Stimulated activated CD8-positive, alpha-beta memory T cell treated with anti-CD3 and anti-CD28 coated beads, Interleukin-7, amount 100 ng/mL, for 4 hours (primary cell): ENCODE measurements at regions not wholly inside any gene's neighbourhood (a gene's known extent, or its start where the extent isn't known, plus 50 kb on each side); places are given as distances from the start of the nearest gene placed in this dataset.
A peak's percentile ranks its signal among the peaks of the same experiment; 100 is the strongest.
"Not testable (repeated sequence)": the region's sequence is repeated elsewhere in the genome, so short reads cannot be mapped to it uniquely, and the experiment has no call there.

Source experiments
- DNase-seq, 2 donors: peaks; one replicate each; pipeline ENCODE4 v3.0.0-alpha.2; 2020; ENCODE audit warnings: low read depth in 2 of 2

- no peak for DNase-seq
Observed at GRCh38 chr10:7069706-7070105, 341.1 kb downstream of the SFMBT2 start.

GRCh38 chr10:7056216-7056615 is 354.6 kb downstream of the SFMBT2 start:
- no peak for DNase-seq

GRCh38 chr10:7054915-7055314 is 355.9 kb downstream of the SFMBT2 start:
- no peak for DNase-seq

DNA sequence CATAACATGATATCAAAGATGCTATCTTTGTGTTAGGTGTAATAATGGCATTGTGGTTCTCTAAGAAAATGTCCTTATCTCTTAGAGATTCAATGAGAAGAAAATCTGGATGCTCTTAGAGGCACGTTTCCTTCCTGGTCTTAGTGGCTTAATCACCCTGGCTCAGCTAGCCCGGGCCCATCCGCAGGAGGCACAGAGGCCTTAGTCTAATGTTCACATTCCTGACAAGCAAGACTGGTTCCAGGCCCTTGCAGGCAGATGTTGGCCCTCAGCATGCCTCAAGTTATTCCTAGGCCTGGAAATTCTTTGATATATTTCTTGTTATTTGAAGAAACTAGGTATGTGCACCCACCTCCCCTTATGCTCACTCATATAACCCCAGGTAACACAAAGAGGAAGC is 357.6 kb downstream of the SFMBT2 start:
- DNase-seq: no peak

GRCh38 chr10:7050024-7050423 is 360.8 kb downstream of the SFMBT2 start:
- not testable (repeated sequence) for DNase-seq

GRCh38 chr10:7048061-7048460 is 362.8 kb downstream of the SFMBT2 start:
- no peak for DNase-seq

DNA sequence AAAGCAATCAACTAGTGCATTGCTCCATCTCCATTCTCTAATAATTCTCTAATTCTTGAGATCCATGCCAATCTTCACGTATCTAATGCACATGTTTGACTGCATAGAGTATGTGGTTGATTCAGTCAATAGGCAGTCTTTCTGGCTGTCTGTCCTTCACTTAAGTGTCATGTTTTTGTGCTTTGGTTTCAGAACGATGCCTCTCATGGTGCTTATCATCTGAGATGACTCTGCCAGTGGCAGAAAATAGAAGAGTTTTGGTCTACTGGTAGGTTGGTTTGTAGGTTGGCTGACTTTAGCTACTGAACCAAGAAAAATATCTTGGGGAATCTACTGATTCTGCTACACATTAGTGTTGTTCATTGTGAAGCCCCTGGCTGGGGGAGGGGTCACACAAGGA is 364.2 kb downstream of the SFMBT2 start:
- no peak for DNase-seq

DNA sequence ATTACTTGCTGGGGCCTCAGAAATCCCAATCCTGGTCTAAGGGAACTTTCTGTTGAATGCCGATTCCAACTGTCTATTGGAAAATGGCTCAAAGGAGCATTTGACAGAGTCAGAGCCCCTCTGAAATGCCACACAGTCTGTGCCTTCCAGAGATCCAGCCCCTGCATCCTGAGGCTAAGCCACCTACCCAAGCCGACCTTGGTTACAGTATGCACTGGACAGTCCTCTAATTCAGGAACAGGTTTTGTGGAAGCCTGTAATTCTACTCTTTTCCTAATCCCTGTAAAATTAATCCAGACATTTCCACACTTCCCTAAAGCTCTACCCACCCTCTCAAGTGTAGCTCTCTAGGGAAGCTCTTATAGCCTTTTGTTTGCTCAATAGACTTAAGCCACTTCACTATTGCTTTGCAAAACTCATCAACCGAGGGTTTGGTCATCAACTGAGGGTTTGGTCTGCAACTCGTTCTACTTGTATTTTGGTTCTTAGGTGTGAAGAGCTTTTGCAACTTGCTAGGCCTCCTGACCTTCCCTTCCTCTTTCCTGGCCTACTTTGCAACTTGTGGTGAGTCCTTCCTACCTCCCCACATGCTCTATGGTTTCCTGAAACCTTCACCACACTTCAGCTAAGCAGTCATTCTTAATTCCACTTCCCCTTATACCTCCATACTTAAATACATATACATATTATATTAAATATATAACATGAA is 364.8 kb downstream of the SFMBT2 start:
- DNase-seq: no peak

DNA sequence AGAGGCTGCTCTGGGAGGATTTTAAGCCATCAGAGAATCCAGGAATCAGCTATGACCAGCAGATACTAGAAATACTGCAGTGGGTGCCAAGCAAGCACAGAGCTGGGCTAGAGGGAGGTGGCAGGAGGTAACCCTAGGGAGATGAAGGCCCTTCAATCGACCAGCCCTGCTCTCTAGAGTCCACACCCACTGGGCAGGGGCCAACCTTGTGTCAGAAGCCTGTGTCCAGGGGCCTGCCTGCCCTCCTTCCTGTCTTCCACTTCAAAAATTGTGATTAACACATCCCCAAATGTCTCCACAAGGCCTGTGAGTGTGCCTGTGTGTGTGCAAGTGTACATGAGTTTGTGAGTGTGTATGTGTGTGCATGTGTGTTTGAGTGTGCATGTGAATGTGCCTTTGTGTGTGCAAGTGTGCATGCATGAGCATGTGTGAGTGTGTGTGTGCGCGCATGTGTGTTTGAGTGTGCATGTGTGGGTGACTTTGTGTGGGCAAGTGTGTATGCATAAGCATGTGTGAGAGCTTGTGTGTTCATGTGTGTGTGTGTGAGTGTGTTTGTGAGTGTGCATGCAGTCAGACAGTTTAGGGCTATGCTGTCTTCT is 367.7 kb downstream of the SFMBT2 start:
- DNase-seq: no peak

DNA sequence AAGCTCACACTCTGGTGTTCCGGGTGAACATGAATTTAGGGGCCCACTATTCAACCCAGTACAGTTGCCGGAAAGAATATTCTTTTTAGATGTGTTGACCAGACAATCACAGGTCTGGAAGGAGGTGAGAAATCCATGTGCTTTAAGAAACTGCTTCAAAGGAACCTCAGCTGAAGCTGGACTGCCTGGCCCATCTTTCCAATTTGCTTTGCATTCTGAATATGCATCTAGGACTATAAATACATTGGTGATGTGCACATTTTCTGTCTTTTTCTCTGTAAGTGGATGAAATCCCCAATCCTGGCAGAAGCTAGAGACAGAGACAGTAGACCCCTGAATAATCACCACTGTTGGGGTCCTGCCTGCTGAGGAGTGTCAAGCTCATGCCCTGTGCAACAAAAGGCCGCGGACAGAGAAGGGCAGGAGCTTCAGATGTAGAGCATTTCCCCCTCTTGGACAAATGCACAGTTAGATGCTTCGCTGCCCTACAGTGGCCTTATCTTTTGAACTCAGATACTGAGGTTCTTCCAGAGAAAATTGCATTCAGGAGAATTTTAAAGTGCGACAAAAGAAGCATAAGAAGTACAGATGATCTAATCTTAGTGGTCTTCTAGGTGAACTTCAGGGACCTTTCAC is 368.3 kb downstream of the SFMBT2 start:
- DNase-seq: no peak

DNA sequence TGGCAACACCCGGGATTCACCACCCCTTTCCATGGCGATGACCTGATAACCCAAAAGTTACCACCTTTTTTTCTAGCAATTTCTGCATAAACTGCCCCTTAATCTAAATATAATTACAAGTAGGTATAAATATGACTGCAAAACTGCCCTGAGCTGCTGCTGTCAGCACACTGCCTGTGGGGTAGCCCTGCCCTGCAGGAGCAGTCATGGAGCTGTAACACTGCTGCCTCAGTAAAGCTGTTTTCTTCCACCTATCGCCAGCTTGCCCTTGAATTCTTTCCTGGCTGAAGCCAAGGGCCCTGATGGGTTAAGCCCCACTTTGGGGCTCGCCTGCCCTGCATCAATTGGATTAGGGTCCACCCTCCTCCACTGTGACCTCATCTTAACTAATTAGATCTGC is 368.8 kb downstream of the SFMBT2 start:
- DNase-seq: no peak

DNA sequence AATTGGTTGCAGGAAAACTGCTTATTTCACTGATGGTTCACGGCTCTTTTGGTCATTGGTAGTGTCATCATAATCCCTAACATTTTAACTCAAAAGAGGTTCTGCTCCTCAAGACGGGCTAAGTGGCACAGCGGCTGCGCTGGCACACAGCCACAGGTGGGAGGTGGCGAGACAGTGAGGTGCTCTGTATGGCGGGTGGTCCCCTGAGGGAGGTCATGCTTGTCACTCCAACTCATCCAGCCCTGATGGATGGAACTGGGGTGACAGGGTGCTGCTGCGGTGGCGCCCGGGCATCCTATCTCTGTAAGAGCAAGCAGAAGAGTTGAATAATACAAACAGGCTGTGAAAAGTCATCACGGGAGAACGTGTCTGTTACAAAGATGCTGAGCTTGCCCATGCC is 370.2 kb downstream of the SFMBT2 start:
- no peak for DNase-seq

GRCh38 chr10:7039859-7040258 is 371.0 kb downstream of the SFMBT2 start:
- no peak for DNase-seq

- DNase-seq: no peak
Observed at GRCh38 chr10:7038416-7038815, 372.4 kb downstream of the SFMBT2 start.

GRCh38 chr10:7037434-7037833 is 373.4 kb downstream of the SFMBT2 start:
- DNase-seq: not testable (repeated sequence)

GRCh38 chr10:7036951-7037350 is 373.9 kb downstream of the SFMBT2 start:
- no peak for DNase-seq

DNA sequence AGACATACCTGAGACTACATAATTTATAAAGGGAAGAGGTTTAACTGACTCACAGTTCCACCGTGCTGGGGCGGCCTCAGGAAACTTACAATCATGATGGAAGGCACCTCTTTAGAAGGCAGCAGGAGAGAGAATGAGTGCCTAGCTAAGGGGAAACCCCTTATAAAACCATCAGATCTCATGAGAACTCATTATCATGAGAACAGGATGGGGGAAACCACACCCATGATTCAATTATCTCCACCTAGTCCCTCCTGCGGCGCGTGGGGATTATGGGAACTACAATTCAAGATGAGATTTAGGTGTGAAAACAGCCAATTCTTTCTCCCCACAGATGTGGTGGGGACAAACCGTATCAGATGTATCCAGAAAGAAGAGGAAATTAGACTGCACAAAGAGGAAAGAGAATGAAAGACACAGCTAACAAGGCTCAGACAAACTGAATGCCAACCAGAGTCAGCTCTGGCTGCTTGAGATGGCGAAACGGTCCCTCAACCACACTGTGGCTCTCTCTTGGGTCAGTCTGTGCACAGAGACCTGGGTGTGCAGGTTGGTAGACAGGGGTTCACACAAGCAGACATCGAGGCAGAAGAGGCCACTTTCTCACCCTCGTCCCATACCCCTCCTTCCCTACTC is 375.6 kb downstream of the SFMBT2 start:
- peak; percentile 35 to 45 for DNase-seq

DNA sequence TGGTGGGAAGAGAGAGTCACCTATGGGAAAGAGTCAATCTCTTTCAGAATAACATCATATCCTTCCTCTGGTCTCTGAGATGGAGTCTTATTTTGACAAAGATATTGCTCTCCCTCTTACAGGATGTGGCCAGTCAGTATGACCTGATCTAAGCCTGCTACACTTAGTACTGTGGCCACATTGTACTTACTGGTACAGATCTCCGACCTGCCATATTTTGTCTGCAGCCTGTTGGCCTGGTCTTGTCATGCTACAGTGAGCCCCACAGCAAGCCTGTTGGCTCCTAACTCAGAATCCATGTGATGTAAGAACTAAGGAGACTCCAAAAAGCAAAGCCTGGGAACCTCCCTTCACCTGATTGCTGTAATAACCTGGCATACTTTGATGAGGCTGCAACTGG is 377.8 kb downstream of the SFMBT2 start:
- no peak for DNase-seq

DNA sequence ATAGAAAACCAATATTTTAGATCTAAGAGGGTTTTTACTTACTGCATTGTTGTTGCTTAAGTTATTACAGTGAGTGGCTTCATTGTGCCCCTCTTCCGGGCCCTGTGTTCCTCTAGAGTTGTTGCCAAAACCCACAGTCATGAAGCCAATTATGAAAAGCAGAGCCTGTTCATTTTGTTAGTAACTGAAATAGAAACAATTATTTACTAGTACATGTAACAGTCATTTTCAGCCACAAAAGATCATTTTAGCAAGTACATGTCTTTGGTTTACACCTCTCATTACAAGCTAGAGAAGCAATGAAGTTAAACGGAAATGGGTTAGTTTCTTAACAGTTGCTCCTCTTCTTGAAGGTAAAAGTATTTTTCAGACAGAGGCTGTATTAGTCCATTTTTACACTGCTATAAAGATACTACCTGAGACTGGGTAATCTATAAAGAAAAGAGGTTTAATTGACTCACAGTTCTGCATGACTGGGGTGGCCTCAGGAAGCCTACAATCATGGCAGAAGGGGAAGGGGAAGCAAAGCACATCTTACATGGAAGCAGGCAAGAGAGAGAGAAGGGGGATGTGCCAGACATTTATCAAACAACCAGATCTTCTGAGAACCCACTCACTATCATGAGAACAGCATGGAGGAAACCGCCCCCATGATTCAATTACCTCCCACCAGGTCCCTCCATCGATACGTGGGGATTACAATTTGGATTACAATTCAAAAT is 380.5 kb downstream of the SFMBT2 start:
- no peak for DNase-seq

GRCh38 chr10:7029672-7030071 is 381.2 kb downstream of the SFMBT2 start:
- no peak for DNase-seq

- DNase-seq: no peak
Observed at GRCh38 chr10:7028809-7029166, 382.0 kb downstream of the SFMBT2 start.
